ENCODE measurements at regions not wholly inside any gene's neighbourhood (a gene's known extent, or its start where the extent isn't known, plus 50 kb on each side); places are given as distances from the start of the nearest gene placed in this dataset.

- TF ChIP-seq CTCF (IDR thresholded peaks at IDR 0.05; ENCODE audit: insufficient read depth, low read length) (no peak), POLR2AphosphoS5 (IDR thresholded peaks at IDR 0.05; ENCODE audit: low read depth) (no peak), SPI1 (IDR thresholded peaks at IDR 0.05; ENCODE audit: borderline replicate concordance, low read depth) (no peak), REST (IDR thresholded peaks at IDR 0.05; ENCODE audit: insufficient replicate concordance, low read depth) (no peak), GABPA (IDR thresholded peaks at IDR 0.05; ENCODE audit: low read depth) (no peak)
Measured at GRCh38 chr2:180707175-180707883, 273.1 kb upstream of the UBE2E3 start.
